Colon (tissue), 2 donors: ENCODE measurements at regions not wholly inside any gene's neighbourhood (a gene's known extent, or its start where the extent isn't known, plus 50 kb on each side); places are given as distances from the start of the nearest gene placed in this dataset.

Experiments used
- FAIRE-seq: peaks from 2 replicates; lab custom pipeline; 2012; peaks lifted over from hg19 to GRCh38; lab: Jason Lieb, UNC
- donor health status: control.
- donor health status: control.

DNA sequence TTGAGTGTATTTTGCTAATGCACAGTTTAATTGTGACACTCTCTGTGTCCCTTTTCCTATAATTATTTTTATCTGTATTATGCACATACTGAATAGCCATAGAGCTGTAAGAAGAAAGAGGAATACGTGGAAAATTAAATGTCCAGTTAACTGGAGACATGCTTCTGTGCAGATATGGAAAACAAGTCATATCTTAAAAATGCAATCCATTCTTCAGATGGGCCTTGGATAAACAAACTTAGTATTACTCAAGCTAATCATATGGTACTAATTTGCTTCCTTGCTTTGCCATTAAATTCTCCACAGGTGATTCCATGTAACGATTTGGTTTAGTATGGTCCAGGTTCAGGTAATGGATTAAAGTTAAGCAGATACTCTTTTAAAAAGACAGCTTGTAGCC is 201.2 kb upstream of the CELF2 start:
- FAIRE-seq = no peak

DNA sequence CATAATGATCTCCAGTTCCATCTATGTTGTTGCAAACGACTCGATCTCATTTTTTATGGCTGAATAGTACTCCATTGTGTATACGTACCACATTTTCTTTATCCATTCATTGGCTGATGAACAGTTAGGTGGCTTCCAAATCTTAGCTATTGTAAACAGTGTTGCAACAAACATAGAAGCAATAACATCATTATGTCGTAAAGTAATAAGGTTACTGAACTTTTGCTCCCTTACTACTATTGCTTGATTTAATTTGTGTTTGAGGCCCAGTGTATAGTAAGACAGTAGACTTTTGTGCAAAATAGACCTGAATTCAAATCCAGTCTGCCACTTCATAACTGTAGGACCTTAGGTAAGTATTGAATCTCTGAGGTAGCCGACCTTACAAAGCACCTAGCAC is 200.1 kb upstream of the CELF2 start:
- FAIRE-seq = peak; percentile 65

- no peak for FAIRE-seq
Observed at GRCh38 chr10:10818082-10818481, 199.6 kb upstream of the CELF2 start.

DNA sequence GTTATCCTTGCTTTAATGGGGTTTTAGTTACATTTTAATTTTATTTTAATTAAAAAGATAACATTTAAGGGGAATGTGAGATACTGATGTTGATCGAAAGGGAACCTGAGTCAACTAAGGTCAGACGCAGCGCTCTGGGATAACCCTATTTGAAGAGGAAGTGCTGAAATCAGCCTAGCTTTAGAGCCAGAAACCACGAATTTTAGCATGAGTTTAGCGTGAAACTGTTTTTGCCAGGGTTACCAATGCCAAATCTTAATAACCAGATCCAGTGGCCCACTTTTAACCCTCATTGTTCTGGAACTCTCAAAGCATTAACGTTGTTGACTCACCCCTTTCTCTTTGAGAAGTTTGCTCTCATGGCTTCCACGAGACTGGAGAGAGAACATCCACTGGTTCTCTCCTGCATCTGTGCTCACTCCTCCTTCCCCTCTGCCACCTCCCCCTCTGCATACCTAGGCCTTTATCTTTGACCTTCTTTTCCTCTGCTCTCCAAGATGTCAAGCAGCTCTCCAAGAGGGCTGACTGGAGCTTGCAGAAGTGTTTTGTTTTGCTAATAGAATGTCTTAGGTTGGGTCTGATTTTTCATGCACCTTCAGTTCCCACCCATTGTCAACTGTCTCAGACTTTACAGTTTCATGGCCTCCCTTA is 198.3 kb upstream of the CELF2 start:
- FAIRE-seq = no peak

DNA sequence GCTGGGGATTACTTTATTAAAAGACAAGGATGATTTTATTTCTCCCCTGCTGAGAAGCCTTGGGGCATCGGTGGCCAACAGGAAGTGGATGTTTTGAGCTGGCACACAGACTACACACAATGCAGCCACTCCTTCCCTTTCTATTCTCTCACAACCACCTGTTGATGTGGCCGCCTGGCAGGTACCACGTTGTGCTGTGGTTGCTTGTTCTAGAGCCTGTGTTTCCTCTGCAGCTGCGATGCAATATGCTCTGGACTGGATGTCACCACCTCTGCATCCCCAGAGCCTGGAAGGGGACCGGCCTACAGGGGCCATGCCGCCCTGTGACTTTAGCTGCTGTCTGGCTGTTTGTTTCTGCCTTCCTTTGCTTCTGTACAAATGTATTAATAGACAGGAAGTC is 195.7 kb upstream of the CELF2 start:
- no peak for FAIRE-seq

- FAIRE-seq = no peak
Observed at GRCh38 chr10:10824591-10825148, 193.0 kb upstream of the CELF2 start.

DNA sequence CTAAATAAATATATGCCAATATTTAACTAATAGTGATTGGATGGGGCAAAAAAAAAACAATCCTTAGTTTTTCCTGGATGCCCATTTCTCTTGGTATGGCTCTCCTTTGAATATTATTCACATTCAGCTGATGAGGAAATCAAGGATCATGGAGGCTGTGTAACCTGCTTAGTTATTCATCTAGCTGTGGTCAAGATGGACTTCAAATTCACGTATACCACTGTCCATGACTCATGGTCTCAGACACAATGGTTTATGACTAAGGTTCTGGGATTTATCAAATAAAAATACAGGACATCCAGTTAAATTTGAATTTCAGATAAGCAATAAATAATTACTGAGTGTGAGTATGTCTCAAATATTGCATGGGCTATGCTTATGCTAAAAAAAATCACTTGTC is 191.5 kb upstream of the CELF2 start:
- no peak for FAIRE-seq

DNA sequence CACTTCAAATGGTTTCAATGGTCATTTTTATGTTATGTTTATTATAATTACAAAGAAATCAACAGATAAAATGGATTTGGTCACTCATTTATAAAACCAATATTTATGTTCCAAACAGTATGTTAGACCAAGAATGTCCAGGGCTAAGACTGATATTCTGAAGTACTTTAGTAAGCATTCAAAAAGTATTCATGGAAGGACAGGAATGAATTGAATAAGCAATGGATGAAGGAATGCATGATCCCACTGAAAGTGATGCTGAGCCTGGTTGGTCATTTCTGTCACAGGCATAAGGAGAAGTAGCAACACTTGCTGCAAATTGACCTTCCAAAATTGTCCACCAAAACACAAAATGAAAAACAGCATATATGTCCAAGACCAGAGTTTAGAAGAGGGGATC is 189.0 kb upstream of the CELF2 start:
- no peak for FAIRE-seq

DNA sequence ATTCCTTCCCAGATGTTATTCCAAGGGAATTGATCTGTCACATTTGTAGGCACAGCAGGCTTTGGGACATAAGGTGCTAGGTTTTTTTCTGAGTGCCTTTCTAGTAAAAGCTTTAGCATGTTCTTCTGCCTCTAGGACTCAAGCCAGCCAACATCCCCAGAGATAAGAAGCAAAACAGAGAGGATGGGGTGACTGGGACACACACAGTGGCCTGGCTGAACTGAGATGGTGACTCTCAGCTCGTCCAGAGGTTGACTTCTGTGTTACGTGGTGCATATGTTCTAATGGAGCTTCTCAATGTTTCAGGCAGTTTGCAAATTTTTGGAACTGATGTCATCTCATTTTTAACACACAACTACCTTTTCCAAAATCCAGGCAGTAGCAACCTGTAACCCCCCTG is 188.1 kb upstream of the CELF2 start:
- no peak for FAIRE-seq

GRCh38 chr10:10830293-10830986 is 187.2 kb upstream of the CELF2 start:
- FAIRE-seq = no peak

DNA sequence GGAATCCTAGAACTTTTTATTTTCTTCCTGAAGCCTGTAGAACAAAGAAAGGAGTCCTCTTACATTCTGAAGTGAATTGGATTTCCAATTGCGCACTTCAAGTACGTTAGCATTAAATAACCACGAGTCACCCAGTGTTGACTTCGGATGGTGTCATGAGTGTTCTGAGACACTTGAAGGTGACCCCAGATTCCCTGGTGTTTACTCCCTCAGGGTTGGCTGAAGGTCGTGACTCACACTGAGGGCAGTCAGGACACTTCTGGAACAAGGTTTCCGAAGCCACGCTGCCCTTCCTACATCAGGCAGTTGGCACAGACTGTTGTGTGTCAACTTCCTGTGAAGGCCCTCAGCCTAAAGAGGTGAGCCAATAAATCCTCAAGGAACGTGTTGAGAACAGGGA is 186.6 kb upstream of the CELF2 start:
- FAIRE-seq = no peak

DNA sequence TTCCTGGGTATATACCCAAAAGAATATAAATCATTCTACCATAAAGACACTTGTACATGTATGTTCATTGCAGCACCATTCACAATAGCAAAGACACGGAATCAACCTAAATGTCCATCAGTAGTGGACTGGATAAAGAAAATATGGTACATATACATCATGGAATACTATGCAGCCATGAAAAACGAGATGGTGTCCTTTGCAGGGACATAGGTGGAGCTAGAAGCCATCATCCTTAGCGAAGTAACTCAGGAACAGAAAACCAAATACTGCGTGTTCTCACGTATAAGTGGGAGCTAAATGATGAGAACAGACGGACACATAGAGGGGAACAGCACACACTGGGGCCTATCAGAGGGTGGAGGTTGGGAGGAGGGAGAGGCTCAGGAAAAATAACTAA is 183.7 kb upstream of the CELF2 start:
- FAIRE-seq = no peak

GRCh38 chr10:10844251-10844650 is 173.4 kb upstream of the CELF2 start:
- no peak for FAIRE-seq

- peak; percentile 72 for FAIRE-seq
Observed at GRCh38 chr10:10845185-10845584, 172.5 kb upstream of the CELF2 start.

- no peak for FAIRE-seq
Observed at GRCh38 chr10:10845826-10846503, 171.7 kb upstream of the CELF2 start.

- FAIRE-seq = no peak
Observed at GRCh38 chr10:10846504-10846900, 171.2 kb upstream of the CELF2 start.

DNA sequence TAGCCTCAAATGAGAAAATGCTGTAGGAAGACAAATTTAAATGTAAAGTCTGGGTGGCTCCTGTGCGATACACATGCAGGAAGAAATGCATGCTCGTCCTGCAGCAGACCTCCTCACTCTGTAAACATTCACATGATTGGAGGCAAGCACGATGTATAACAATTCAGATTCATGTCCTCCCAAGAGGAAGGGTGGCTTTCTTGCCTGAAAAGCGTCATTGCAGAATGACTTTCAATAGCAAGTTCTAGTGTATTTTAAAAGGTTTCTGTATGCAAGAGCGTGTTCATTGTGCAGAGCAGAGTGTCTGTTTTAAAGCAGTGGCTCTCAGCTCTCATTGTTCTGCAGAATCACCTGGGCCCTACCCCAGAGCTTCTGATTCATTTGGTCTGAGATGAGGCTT is 170.3 kb upstream of the CELF2 start:
- no peak for FAIRE-seq

GRCh38 chr10:10848488-10849111 is 169.1 kb upstream of the CELF2 start:
- FAIRE-seq = no peak

DNA sequence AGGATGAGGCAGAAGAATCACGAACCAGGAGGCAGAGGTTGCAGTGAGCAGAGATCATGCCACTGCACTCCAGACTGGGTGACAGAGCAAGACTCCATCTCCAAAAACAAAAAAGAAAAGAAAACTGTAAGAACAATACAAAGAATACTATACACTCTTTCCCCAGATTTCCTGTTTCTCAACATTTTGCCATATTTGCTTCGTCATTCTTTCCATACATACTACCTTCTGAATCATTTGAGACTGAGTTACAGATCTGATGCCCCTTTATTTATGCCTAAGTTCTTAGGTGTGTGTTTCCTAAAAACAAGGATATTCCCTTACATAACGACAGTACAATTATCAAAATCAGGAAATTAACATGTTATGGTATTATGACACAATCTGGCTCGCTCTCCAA is 168.4 kb upstream of the CELF2 start:
- FAIRE-seq = no peak

- no peak for FAIRE-seq
Observed at GRCh38 chr10:10850214-10850613, 167.5 kb upstream of the CELF2 start.

- FAIRE-seq = no peak
Observed at GRCh38 chr10:10852464-10852863, 165.2 kb upstream of the CELF2 start.

DNA sequence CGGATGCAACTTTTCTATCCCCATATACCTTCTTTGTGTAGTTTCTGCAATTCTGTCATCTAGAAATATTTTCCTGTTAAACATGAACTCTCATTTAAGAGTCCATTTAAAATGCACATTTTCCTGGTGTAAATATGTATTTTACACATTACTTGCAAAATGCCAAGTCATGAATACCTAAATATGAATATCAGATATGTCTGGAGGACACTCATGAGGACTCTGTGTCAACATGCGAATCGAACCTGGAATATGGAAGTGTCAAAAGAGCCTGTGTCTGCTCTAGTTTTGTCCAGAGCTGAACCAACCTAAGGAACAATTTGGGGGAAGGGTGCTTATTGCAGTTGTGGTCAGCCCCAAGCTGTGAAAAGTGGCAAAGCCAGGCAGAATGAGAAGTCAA is 163.7 kb upstream of the CELF2 start:
- FAIRE-seq = no peak

- FAIRE-seq = no peak
Observed at GRCh38 chr10:10854725-10855124, 162.9 kb upstream of the CELF2 start.
